A549 (cell line): ENCODE measurements at regions not wholly inside any gene's neighbourhood (a gene's known extent, or its start where the extent isn't known, plus 50 kb on each side); places are given as distances from the start of the nearest gene placed in this dataset.

Experiments
- ATAC-seq, 2 experiments: fragments of 200-7000 bp in 1 of 2; fragments of >200 bp in 1 of 2; cut with Nextera tagmentation in 1 of 2; cut with Tn5 transposase in 1 of 2; 3 replicates each; pipeline versions ENCODE4 v1.8.0 to v1.9.1; 2018 to 2020; ENCODE audit warnings: mild to moderate bottlenecking in 1 of 2, moderate library complexity in 1 of 2
- CTCF ChIA-PET: fragments of 300-600 bp; sonication (Branson Sonifier 250); formaldehyde crosslinking; extraction: SDS; loops from one replicate; lab custom pipeline; 2021; ENCODE audit warnings: antibody characterized with exemption, inconsistent platforms; lab: Yijun Ruan, JAX
- POLR2A ChIA-PET: fragments of 350-600 bp; formaldehyde crosslinking; extraction: SDS; loops from one replicate; lab custom pipeline; 2021; ENCODE audit warnings: antibody characterized with exemption, inconsistent platforms; lab: Yijun Ruan, JAX
- DNase-seq, 2 experiments: peaks; one replicate each; pipeline versions ENCODE4 v3.0.0 to v3.0.0-alpha.2; 2011 to 2016; ENCODE audit warnings: low read depth in 1 of 2, low spot score in 1 of 2
- FAIRE-seq: peaks from 2 replicates; lab custom pipeline; 2011; peaks lifted over from hg19 to GRCh38; lab: Jason Lieb, UNC
- H3K27ac ChIP-seq, 2 experiments: fragments of >200 bp; sonication (Bioruptor Twin); formaldehyde crosslinking; 3 replicates each; pipeline ENCODE4 v1.5.1; 2016 to 2017
- H3K4me1 ChIP-seq: fragments of >200 bp; sonication (Bioruptor Twin); formaldehyde crosslinking; 3 replicates; pipeline ENCODE4 v1.6.1; 2016
- H3K4me2 ChIP-seq: fragments of >200 bp; sonication (Bioruptor Twin); formaldehyde crosslinking; 3 replicates; pipeline ENCODE4 v1.6.1; 2016
- H3K4me3 ChIP-seq: fragments of >200 bp; sonication (Bioruptor Twin); formaldehyde crosslinking; 3 replicates; pipeline ENCODE4 v1.5.1; 2016
- H3K9me3 ChIP-seq: fragments of >200 bp; sonication (Bioruptor Twin); formaldehyde crosslinking; 3 replicates; pipeline ENCODE4 v1.6.1; 2016
- CBX2 ChIP-seq: fragments of 200-600 bp; sonication (generic); IDR thresholded peaks from 2 replicates; pipeline ENCODE4 v1.6.1; 2016; ENCODE audit warnings: low read depth, mild to moderate bottlenecking, borderline replicate concordance
- CEBPB ChIP-seq, 2 experiments: fragments of >200 bp in 1 of 2; sonication (Bioruptor Twin) in 1 of 2; formaldehyde crosslinking in 1 of 2; IDR thresholded peaks; 2 replicates each; pipeline ENCODE4 v1.6.1; 2012 to 2016
- CHD2 ChIP-seq: fragments of 150-350 bp; IDR thresholded peaks from 2 replicates; pipeline ENCODE4 v1.6.1; 2014; ENCODE audit warnings: low read length; ENCODE audit not compliant: partially characterized antibody
- ESRRA ChIP-seq: fragments of 150-350 bp; IDR thresholded peaks from 2 replicates; pipeline ENCODE4 v1.6.1; 2014; ENCODE audit warnings: mild to moderate bottlenecking, low read length, borderline replicate concordance
- FOXS1 ChIP-seq: fragments of 250-450 bp; sonication (Bioruptor Pico); IDR thresholded peaks from 2 replicates; pipeline ENCODE4 v1.5.0; 2020; ENCODE audit warnings: mild to moderate bottlenecking, moderate library complexity
- HOXB13 ChIP-seq: fragments of 250-450 bp; sonication (Bioruptor Pico); IDR thresholded peaks from 2 replicates; pipeline ENCODE4 v1.5.0; 2020; ENCODE audit warnings: low read depth, mild to moderate bottlenecking, moderate library complexity
- KDM1A ChIP-seq: fragments of 200-600 bp; sonication (generic); IDR thresholded peaks from 2 replicates; pipeline ENCODE4 v1.6.1; 2016; ENCODE audit warnings: low read depth, mild to moderate bottlenecking
- MAFK ChIP-seq: fragments of 450-650 bp; IDR thresholded peaks from 2 replicates; pipeline ENCODE4 v1.6.1; 2014; ENCODE audit not compliant: partially characterized antibody
- MYC ChIP-seq: IDR thresholded peaks from 2 replicates; pipeline ENCODE4 v1.6.1; 2012; ENCODE audit warnings: mild to moderate bottlenecking, inconsistent platforms, low read length, improper control_type of control experiment, borderline replicate concordance
- NPAS2 ChIP-seq: fragments of 250-450 bp; sonication (Bioruptor Pico); IDR thresholded peaks from 2 replicates; pipeline ENCODE4 v1.8.0; 2022; ENCODE audit warnings: mild to moderate bottlenecking, moderate library complexity, borderline replicate concordance
- PHF8 ChIP-seq: fragments of 200-600 bp; sonication (generic); IDR thresholded peaks from 2 replicates; pipeline ENCODE4 v1.6.1; 2016; ENCODE audit warnings: low read depth, mild to moderate bottlenecking, antibody characterized with exemption, moderate library complexity, borderline replicate concordance
- RCOR1 ChIP-seq: fragments of 150-350 bp; IDR thresholded peaks from 2 replicates; pipeline ENCODE4 v1.6.1; 2014; ENCODE audit warnings: antibody characterized with exemption, low read length, low read depth
- RNF2 ChIP-seq: fragments of 200-600 bp; sonication (generic); IDR thresholded peaks from 2 replicates; pipeline ENCODE4 v1.6.1; 2016; ENCODE audit warnings: low read depth, mild to moderate bottlenecking, antibody characterized with exemption, moderate library complexity, borderline replicate concordance
- ZFP36 ChIP-seq: fragments of 450-650 bp; IDR thresholded peaks from 2 replicates; pipeline ENCODE4 v1.6.1; 2014; ENCODE audit warnings: borderline replicate concordance; ENCODE audit not compliant: partially characterized antibody
- WGBS: methylation state at CpG from one replicate; pipeline ENCODE4 v1.1.6; 2017; ENCODE audit errors: missing lambda C conversion rate; 5-methylcytosine and 5-hydroxymethylcytosine counted together
- TF ChIP-seq, protein P1 (sequence below): IDR thresholded peaks from 2 replicates; pipeline ENCODE4 v1.6.1; 2012; ENCODE audit warnings: low read depth, borderline replicate concordance
- TF ChIP-seq, protein P2 (sequence below): fragments of 450-650 bp; IDR thresholded peaks from 2 replicates; pipeline ENCODE4 v1.6.1; 2014; ENCODE audit warnings: antibody characterized with exemption
- TF ChIP-seq, protein P3 (sequence below): fragments of 250-450 bp; sonication (Bioruptor Pico); IDR thresholded peaks from 2 replicates; pipeline ENCODE4 v1.5.0; 2021; ENCODE audit warnings: mild to moderate bottlenecking, moderate library complexity, borderline replicate concordance

DNA sequence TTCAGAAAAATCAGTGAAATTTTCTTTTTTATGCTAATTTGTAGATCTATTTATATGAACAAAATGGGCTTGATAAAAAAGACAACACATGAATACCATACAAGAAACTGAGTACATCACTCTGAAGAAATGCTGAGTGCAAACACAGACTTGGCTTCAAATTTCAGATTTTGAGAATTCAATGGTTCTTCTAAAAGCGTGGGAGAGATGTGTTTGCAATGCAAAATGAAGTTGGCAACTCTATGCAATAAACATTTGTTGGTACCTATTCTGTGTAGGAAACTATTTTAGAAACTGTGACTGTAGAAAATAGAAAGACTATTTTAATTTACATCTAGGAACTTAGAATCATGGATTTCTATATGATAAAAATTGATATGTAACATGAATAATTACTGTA lies 1834.1 kb upstream of the CELF4 start:
- Histone ChIP-seq H3K27ac (no peak overlapping the region), H3K9me3 (no peaks in the 10 kb centered on the region), H3K4me2 (no peak overlapping the region), H3K4me3 (no peak overlapping the region), H3K4me1 (no peaks in the 10 kb centered on the region)
- DNase-seq (no peak), FAIRE-seq (no peak), ATAC-seq (no peak)
- no peak for TF ChIP-seq ESRRA
- CTCF ChIA-PET = no interaction called here
- 85% methylated on average over 1 of the region's 1 CpG for WGBS
- POLR2A ChIA-PET = no interaction called here

DNA sequence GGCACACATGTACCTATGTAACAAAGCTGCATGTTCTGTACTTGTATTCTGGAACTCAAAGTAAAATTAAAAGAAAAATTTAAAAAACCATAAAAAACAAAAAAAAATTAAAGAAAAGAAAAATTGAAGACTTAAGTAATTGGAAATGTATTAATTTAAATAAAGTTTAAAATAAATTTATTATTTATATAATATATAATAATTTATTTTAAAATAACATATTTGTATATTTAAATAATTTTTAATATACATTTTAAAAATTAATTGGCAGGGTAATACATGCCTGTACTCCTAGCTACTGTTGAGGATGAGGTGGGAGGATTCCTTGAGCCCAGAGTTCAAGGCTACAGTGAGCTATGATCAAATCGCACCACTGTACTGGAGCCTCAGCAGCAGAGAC lies 1830.6 kb upstream of the CELF4 start:
- FAIRE-seq = no peak
- WGBS = 86% methylated on average over 1 of the region's 1 CpG
- POLR2A ChIA-PET = no interaction called here
- TF ChIP-seq MYC (no peak), KDM1A (no peak)
- TF ChIP-seq, all 56 proteins: peak for 0
- no peak for DNase-seq
- no peak overlapping the region for H3K4me2 ChIP-seq
- no peaks in the 10 kb centered on the region for H3K9me3 ChIP-seq
- ATAC-seq = no peak
- CTCF ChIA-PET = no interaction called here
- H3K4me1 ChIP-seq = no peaks in the 10 kb centered on the region
- no peak overlapping the region for H3K27ac ChIP-seq
- H3K4me3 ChIP-seq = no peak overlapping the region

DNA sequence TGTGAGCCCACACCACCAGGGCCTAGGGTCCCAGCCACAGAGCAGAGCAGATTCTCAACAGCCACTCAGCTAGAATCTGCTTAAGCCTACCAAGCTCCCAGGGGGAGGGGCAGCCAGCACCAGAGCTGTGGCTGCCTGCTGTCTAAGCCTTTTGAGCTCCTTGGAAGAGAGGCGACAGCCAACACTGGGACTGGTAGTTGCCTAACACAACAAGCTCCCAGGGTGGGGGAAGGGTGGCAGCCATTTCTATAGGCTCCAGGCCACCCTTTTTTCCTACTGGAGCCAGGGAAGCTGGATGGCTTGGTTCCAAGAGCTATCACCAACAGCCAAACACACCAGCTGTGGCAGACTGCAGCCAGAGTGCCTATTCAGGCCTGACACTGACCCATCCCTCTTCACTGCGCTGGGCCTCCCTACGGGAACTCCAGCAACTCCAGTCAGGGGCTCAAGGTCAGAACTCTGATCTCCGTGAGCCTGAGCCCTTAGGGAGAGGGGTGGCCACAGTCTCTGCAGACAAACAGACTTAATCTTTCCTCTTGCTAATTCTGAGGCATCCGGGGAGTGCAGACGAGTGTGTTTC lies 1824.3 kb upstream of the CELF4 start:
- Histone ChIP-seq H3K4me3 (no peak overlapping the region), H3K27ac (no peak overlapping the region), H3K4me1 (no peaks in the 10 kb centered on the region), H3K9me3 (no peaks in the 10 kb centered on the region), H3K4me2 (no peak overlapping the region)
- DNase-seq (no peak), ATAC-seq (no peak), FAIRE-seq (no peak)
- TF ChIP-seq, protein P1, sequence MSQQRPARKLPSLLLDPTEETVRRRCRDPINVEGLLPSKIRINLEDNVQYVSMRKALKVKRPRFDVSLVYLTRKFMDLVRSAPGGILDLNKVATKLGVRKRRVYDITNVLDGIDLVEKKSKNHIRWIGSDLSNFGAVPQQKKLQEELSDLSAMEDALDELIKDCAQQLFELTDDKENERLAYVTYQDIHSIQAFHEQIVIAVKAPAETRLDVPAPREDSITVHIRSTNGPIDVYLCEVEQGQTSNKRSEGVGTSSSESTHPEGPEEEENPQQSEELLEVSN = no peak
- TF ChIP-seq ZFP36 (no peak), CEBPB (IDR thresholded peaks at IDR 0.05) (no peak), CHD2 (no peak), HOXB13 (CRISPR knock-in tag) (no peak), MAFK (no peak), RCOR1 (no peak), CBX2 (no peak)
- TF ChIP-seq, protein P2, sequence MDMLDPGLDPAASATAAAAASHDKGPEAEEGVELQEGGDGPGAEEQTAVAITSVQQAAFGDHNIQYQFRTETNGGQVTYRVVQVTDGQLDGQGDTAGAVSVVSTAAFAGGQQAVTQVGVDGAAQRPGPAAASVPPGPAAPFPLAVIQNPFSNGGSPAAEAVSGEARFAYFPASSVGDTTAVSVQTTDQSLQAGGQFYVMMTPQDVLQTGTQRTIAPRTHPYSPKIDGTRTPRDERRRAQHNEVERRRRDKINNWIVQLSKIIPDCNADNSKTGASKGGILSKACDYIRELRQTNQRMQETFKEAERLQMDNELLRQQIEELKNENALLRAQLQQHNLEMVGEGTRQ = no peak
- ChIA-PET POLR2A (no interaction called here), CTCF (no interaction called here)
- WGBS = no CpG with 5 or more reads among the region's 6 CpGs

DNA sequence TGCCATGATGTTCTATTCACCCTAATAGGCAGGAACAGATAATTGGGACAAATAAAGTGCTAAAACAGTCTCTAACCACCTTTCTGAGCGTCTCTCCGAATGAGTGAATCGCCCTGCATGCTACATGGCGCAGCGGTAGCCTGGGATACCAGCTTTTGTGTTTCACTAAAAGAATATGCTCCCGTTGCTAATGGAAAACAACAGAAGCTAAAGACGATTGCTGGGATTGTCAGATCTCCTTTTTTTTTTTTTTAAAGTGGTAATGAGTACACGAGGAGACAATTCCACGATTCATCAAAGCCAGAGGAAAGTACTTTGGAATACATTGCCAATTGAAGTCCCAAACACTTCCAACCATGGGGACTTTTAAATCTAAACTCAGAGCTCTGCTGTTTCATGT lies 1815.3 kb upstream of the CELF4 start:
- Histone ChIP-seq H3K4me3 (no peak overlapping the region), H3K27ac (no peak overlapping the region), H3K9me3 (no peaks in the 10 kb centered on the region), H3K4me1 (no peaks in the 10 kb centered on the region), H3K4me2 (no peak overlapping the region)
- WGBS = 85% methylated on average over 9 of the region's 9 CpGs
- CTCF ChIA-PET = no interaction called here
- FAIRE-seq (no peak), DNase-seq (no peak), ATAC-seq (no peak)
- POLR2A ChIA-PET = no interaction called here
- TF ChIP-seq, protein P3, sequence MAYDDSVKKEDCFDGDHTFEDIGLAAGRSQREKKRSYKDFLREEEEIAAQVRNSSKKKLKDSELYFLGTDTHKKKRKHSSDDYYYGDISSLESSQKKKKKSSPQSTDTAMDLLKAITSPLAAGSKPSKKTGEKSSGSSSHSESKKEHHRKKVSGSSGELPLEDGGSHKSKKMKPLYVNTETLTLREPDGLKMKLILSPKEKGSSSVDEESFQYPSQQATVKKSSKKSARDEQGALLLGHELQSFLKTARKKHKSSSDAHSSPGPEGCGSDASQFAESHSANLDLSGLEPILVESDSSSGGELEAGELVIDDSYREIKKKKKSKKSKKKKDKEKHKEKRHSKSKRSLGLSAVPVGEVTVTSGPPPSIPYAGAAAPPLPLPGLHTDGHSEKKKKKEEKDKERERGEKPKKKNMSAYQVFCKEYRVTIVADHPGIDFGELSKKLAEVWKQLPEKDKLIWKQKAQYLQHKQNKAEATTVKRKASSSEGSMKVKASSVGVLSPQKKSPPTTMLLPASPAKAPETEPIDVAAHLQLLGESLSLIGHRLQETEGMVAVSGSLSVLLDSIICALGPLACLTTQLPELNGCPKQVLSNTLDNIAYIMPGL = no peak
- TF ChIP-seq RNF2 (no peak), ESRRA (no peak), CHD2 (no peak), PHF8 (no peak), FOXS1 (CRISPR knock-in tag) (no peak), NPAS2 (CRISPR knock-in tag) (no peak), KDM1A (no peak)
- TF ChIP-seq, protein P2 = no peak
